ENCODE measurements at regions not wholly inside any gene's neighbourhood (a gene's known extent, or its start where the extent isn't known, plus 50 kb on each side); places are given as distances from the start of the nearest gene placed in this dataset.
"Not testable (repeated sequence)": the region's sequence is repeated elsewhere in the genome, so short reads cannot be mapped to it uniquely, and the experiment has no call there.

- DNase-seq = no peak
Observed at GRCh38 chr5:56763711-56764466, 51.5 kb upstream of the MAP3K1 start.

GRCh38 chr5:56763182-56763581 lies 52.2 kb upstream of the MAP3K1 start:
- DNase-seq = no peak

GRCh38 chr5:56761151-56761885 lies 54.0 kb upstream of the MAP3K1 start:
- no peak for DNase-seq

GRCh38 chr5:56760723-56761122 lies 54.6 kb upstream of the MAP3K1 start:
- no peak for DNase-seq

- no peak for DNase-seq
Observed at GRCh38 chr5:56759521-56760216, 55.7 kb upstream of the MAP3K1 start.

- DNase-seq = no peak
Observed at GRCh38 chr5:56757077-56757476, 58.3 kb upstream of the MAP3K1 start.

GRCh38 chr5:56755036-56755555 lies 60.3 kb upstream of the MAP3K1 start:
- DNase-seq = no peak

- not testable (repeated sequence) for DNase-seq
Observed at GRCh38 chr5:56753588-56753987, 61.8 kb upstream of the MAP3K1 start.

GRCh38 chr5:56751572-56752313 lies 63.6 kb upstream of the MAP3K1 start:
- no peak for DNase-seq

- DNase-seq = no peak
Observed at GRCh38 chr5:56749842-56750241, 65.5 kb upstream of the MAP3K1 start.

- DNase-seq = no peak
Observed at GRCh38 chr5:56746553-56747339, 68.6 kb upstream of the MAP3K1 start.

GRCh38 chr5:56745864-56746263 lies 69.5 kb upstream of the MAP3K1 start:
- no peak for DNase-seq

GRCh38 chr5:56740868-56741267 lies 74.5 kb upstream of the MAP3K1 start:
- no peak for DNase-seq

- DNase-seq = no peak
Observed at GRCh38 chr5:56739990-56740389, 75.4 kb upstream of the MAP3K1 start.

GRCh38 chr5:56737951-56738606 lies 77.3 kb upstream of the MAP3K1 start:
- DNase-seq = no peak

GRCh38 chr5:56737002-56737621 lies 78.2 kb upstream of the MAP3K1 start:
- no peak for DNase-seq

GRCh38 chr5:56735849-56736641 lies 79.3 kb upstream of the MAP3K1 start:
- no peak for DNase-seq

- DNase-seq = no peak
Observed at GRCh38 chr5:56734091-56734694, 81.2 kb upstream of the MAP3K1 start.

GRCh38 chr5:56733580-56733979 lies 81.8 kb upstream of the MAP3K1 start:
- no peak for DNase-seq

- no peak for DNase-seq
Observed at GRCh38 chr5:56732121-56732520, 83.2 kb upstream of the MAP3K1 start.
